B cell (primary cell): ENCODE measurements at regions not wholly inside any gene's neighbourhood (a gene's known extent, or its start where the extent isn't known, plus 50 kb on each side); places are given as distances from the start of the nearest gene placed in this dataset.

Source experiments
- ATAC-seq: fragments of 200-7000 bp; cut with Tn5 transposase; one replicate; pipeline ENCODE4 v1.10.0; 2021; ENCODE audit warnings: low read depth, mild to moderate bottlenecking, moderate number of reproducible peaks, moderate library complexity
- CTCF ChIA-PET: fragments of 350-600 bp; sonication (Branson Sonifier 250); formaldehyde crosslinking; loops from one replicate; lab custom pipeline; 2021; ENCODE audit warnings: antibody characterized with exemption, inconsistent platforms; lab: Charles Lee
- POLR2A ChIA-PET: fragments of 350-600 bp; sonication (Branson Sonifier 250); formaldehyde crosslinking; loops from one replicate; lab custom pipeline; 2021; ENCODE audit warnings: antibody characterized with exemption; lab: Charles Lee
- DNase-seq: peaks from one replicate; pipeline ENCODE4 v3.0.0; 2013
- H2AFZ ChIP-seq: 2 replicates; pipeline ENCODE4 v1.6.1; 2012; ENCODE audit warnings: mild to moderate bottlenecking, low read depth, low read length; ENCODE audit not compliant: insufficient read depth, poor library complexity, severe bottlenecking
- H3K27ac ChIP-seq, 2 donors: 1 replicate in 1 of 2; 2 replicates in 1 of 2; pipeline ENCODE4 v1.5.1; 2012 to 2013; ENCODE audit warnings: low read length in 2 of 2, mild to moderate bottlenecking in 2 of 2, moderate library complexity in 1 of 2
- H3K27me3 ChIP-seq, 4 experiments: fragments of 200-600 bp in 1 of 4; sonication (generic) in 1 of 4; replicated peaks in 1 of 4; 1 replicate in 2 of 4; 2 replicates in 2 of 4; pipeline versions ENCODE4 v1.6.1 to v1.7.0; 2013 to 2016; ENCODE audit warnings: low read length in 3 of 4, mild to moderate bottlenecking in 2 of 4, mixed read lengths in 1 of 4, moderate library complexity in 1 of 4; ENCODE audit not compliant: insufficient read depth in 4 of 4, control insufficient read depth in 3 of 4; ENCODE audit errors: control extremely low read depth in 1 of 4
- H3K36me3 ChIP-seq, 2 experiments: replicated peaks in 1 of 2; 1 replicate in 1 of 2; 2 replicates in 1 of 2; pipeline versions ENCODE4 v1.6.1 to v1.7.1; 2013; ENCODE audit warnings: low read length in 1 of 2; ENCODE audit not compliant: insufficient read depth in 2 of 2, control insufficient read depth in 1 of 2; ENCODE audit errors: control extremely low read depth in 1 of 2, extremely low read depth in 1 of 2
- H3K4me1 ChIP-seq, 2 donors: fragments of 200-600 bp in 1 of 2; sonication (generic) in 1 of 2; 1 replicate in 1 of 2; 2 replicates in 1 of 2; pipeline versions ENCODE4 v1.5.1 to v1.6.1; 2013 to 2017; ENCODE audit warnings: low read length in 2 of 2; ENCODE audit not compliant: control insufficient read depth in 2 of 2, insufficient read depth in 2 of 2
- H3K4me2 ChIP-seq: replicated peaks from 2 replicates; pipeline ENCODE3; 2012; ENCODE audit warnings: mild to moderate bottlenecking, low read depth, low read length; ENCODE audit not compliant: poor library complexity, severe bottlenecking
- H3K4me3 ChIP-seq, 5 experiments: fragments of 200-600 bp in 1 of 5; sonication (generic) in 1 of 5; 1 replicate in 3 of 5; 2 replicates in 2 of 5; pipeline versions ENCODE4 v1.5.1 to v1.7.0; 2011 to 2016; ENCODE audit warnings: low read length in 4 of 5, mild to moderate bottlenecking in 4 of 5, low read depth in 2 of 5, control low read depth in 1 of 5, moderate library complexity in 1 of 5; ENCODE audit not compliant: insufficient read depth in 1 of 5; ENCODE audit errors: control extremely low read depth in 1 of 5, extremely low read depth in 1 of 5
- H3K79me2 ChIP-seq: fragments of 200-600 bp; sonication (generic); one replicate; pipeline ENCODE4 v1.6.0; 2016; ENCODE audit warnings: low read length; ENCODE audit not compliant: control insufficient read depth, insufficient read depth
- H3K9ac ChIP-seq: fragments of 200-600 bp; sonication (generic); 2 replicates; pipeline ENCODE4 v1.6.1; 2017; ENCODE audit warnings: mild to moderate bottlenecking, low read length, moderate library complexity
- H3K9me3 ChIP-seq, 3 donors: one replicate each; pipeline versions ENCODE4 v1.6.1 to v1.7.1; 2013; ENCODE audit warnings: low read length in 2 of 3; ENCODE audit not compliant: control insufficient read depth in 2 of 3, insufficient read depth in 1 of 3; ENCODE audit errors: control extremely low read depth in 1 of 3
- H4K20me1 ChIP-seq: 2 replicates; pipeline ENCODE4 v1.6.0; 2012; ENCODE audit warnings: mild to moderate bottlenecking, low read length; ENCODE audit not compliant: insufficient read depth, control insufficient read depth, poor library complexity, severe bottlenecking
- H3K27ac Mint-ChIP-seq: one replicate; pipeline ENCODE4 v1.8.0; 2021; ENCODE audit warnings: mixed read lengths
- H3K27me3 Mint-ChIP-seq: one replicate; pipeline ENCODE4 v1.8.0; 2021; ENCODE audit warnings: mixed read lengths
- H3K4me1 Mint-ChIP-seq: one replicate; pipeline ENCODE4 v1.8.0; 2021; ENCODE audit warnings: mixed read lengths
- H3K4me3 Mint-ChIP-seq: one replicate; pipeline ENCODE4 v1.8.0; 2021; ENCODE audit warnings: mixed read lengths
- H3K9me3 Mint-ChIP-seq: one replicate; pipeline ENCODE4 v1.8.0; 2022; ENCODE audit warnings: mixed read lengths; ENCODE audit not compliant: insufficient read depth
- CTCF ChIP-seq: fragments of 200-600 bp; IDR thresholded peaks from one replicate; pipeline ENCODE4 v1.8.0; 2022; ENCODE audit warnings: antibody characterized with exemption, mild to moderate bottlenecking
- EZH2 ChIP-seq: IDR thresholded peaks from 2 replicates; pipeline ENCODE4 v1.6.1; 2012; ENCODE audit warnings: borderline replicate concordance, low read depth, mild to moderate bottlenecking, moderate library complexity, low read length; ENCODE audit not compliant: insufficient read depth, poor library complexity, severe bottlenecking
- WGBS: methylation state at CpG from one replicate; pipeline ENCODE4 v1.1.5; 2013; ENCODE audit warnings: missing lambda C conversion rate; ENCODE audit not compliant: insufficient coverage; 5-methylcytosine and 5-hydroxymethylcytosine counted together
- intact Hi-C: fragments of 100-400 bp; cut with micrococcal nuclease; formaldehyde crosslinking; loops from one replicate; pipeline ENCODE4 v1.10.0; 2022

- Mint-ChIP-seq H3K27ac (no peak overlapping the region), H3K4me1 (no peaks in the 10 kb centered on the region), H3K4me3 (no peak overlapping the region), H3K27me3 (no peaks in the 10 kb centered on the region), H3K9me3 (no peaks in the 10 kb centered on the region)
- H3K79me2 ChIP-seq, result no peaks in the 10 kb centered on the region
- WGBS, result no CpG with 5 or more reads among the region's 3 CpGs
- no peaks in the 10 kb centered on the region for H3K9me3 ChIP-seq
- no peak overlapping the region for H3K4me2 ChIP-seq
- no peaks in the 10 kb centered on the region for H3K36me3 ChIP-seq
- H4K20me1 ChIP-seq, result no peaks in the 10 kb centered on the region
- CTCF ChIA-PET, result no interaction called here
- no peak overlapping the region for H3K9ac ChIP-seq
- POLR2A ChIA-PET, result no interaction called here
- intact Hi-C loops, result no loop called here
- H3K4me1 ChIP-seq, result no peaks in the 10 kb centered on the region
- DNase-seq (no peak), ATAC-seq (no peak)
- TF ChIP-seq EZH2 (no peak), CTCF (no peak)
- H3K27ac ChIP-seq, result no peak overlapping the region
- no peaks in the 10 kb centered on the region for H3K27me3 ChIP-seq
- no peak overlapping the region for H2AFZ ChIP-seq
- no peak overlapping the region for H3K4me3 ChIP-seq
Measured at GRCh38 chr11:36870361-36870760, 272.3 kb upstream of the RAG2 start.

GRCh38 chr11:36868380-36868779 lies 270.3 kb upstream of the RAG2 start:
- H2AFZ ChIP-seq, result no peak overlapping the region
- H3K9me3 ChIP-seq, result no peaks in the 10 kb centered on the region
- H3K4me3 Mint-ChIP-seq, result no peak overlapping the region
- no peaks in the 10 kb centered on the region for H3K4me1 ChIP-seq
- WGBS, result 93% methylated on average over 5 of the region's 5 CpGs
- no peaks in the 10 kb centered on the region for H3K4me1 Mint-ChIP-seq
- H3K27me3 ChIP-seq, result no peaks in the 10 kb centered on the region
- no peaks in the 10 kb centered on the region for H4K20me1 ChIP-seq
- H3K9ac ChIP-seq, result no peak overlapping the region
- no peak for TF ChIP-seq CTCF
- no peak for TF ChIP-seq EZH2
- no peak for ATAC-seq
- no peak for DNase-seq
- no peaks in the 10 kb centered on the region for H3K27me3 Mint-ChIP-seq
- ChIA-PET POLR2A (no interaction called here), CTCF (no interaction called here)
- no peak overlapping the region for H3K4me3 ChIP-seq
- H3K36me3 ChIP-seq, result no peaks in the 10 kb centered on the region
- H3K27ac ChIP-seq, result no peak overlapping the region
- intact Hi-C loops, result no loop called here
- H3K4me2 ChIP-seq, result no peak overlapping the region
- H3K9me3 Mint-ChIP-seq, result no peaks in the 10 kb centered on the region
- no peaks in the 10 kb centered on the region for H3K79me2 ChIP-seq
- no peak overlapping the region for H3K27ac Mint-ChIP-seq
